ENCODE measurements at regions not wholly inside any gene's neighbourhood (a gene's known extent, or its start where the extent isn't known, plus 50 kb on each side); places are given as distances from the start of the nearest gene placed in this dataset.

GRCh38 chr4:163878336-163879121 is 384.0 kb downstream of the TMA16 start:
- no peak for DNase-seq

GRCh38 chr4:163892417-163892816 is 397.9 kb downstream of the TMA16 start:
- DNase-seq, result no peak

GRCh38 chr4:163895378-163896005 is 401.0 kb downstream of the TMA16 start:
- DNase-seq, result no peak

- DNase-seq, result no peak
Observed at GRCh38 chr4:163901319-163901718, 406.8 kb downstream of the TMA16 start.

GRCh38 chr4:163902417-163902816 is 407.9 kb downstream of the TMA16 start:
- DNase-seq, result no peak

GRCh38 chr4:163911891-163912290 is 417.4 kb downstream of the TMA16 start:
- no peak for DNase-seq

- no peak for DNase-seq
Observed at GRCh38 chr4:163913571-163913970, 419.1 kb downstream of the TMA16 start.

GRCh38 chr4:163915896-163916295 is 421.4 kb downstream of the TMA16 start:
- no peak for DNase-seq

GRCh38 chr4:163920426-163920825 is 425.9 kb downstream of the TMA16 start:
- no peak for DNase-seq

- no peak for DNase-seq
Observed at GRCh38 chr4:163922302-163922701, 427.8 kb downstream of the TMA16 start.

- DNase-seq, result no peak
Observed at GRCh38 chr4:163923092-163923491, 428.6 kb downstream of the TMA16 start.

GRCh38 chr4:163930086-163930485 is 435.6 kb downstream of the TMA16 start:
- DNase-seq, result no peak

- DNase-seq, result no peak
Observed at GRCh38 chr4:163932504-163932903, 438.0 kb downstream of the TMA16 start.

- no peak for DNase-seq
Observed at GRCh38 chr4:163939597-163939996, 445.1 kb downstream of the TMA16 start.

GRCh38 chr4:163941221-163941905 is 446.9 kb downstream of the TMA16 start:
- DNase-seq, result no peak

- DNase-seq, result no peak
Observed at GRCh38 chr4:163948920-163949455, 454.5 kb downstream of the TMA16 start.

GRCh38 chr4:163949976-163950601 is 455.6 kb downstream of the TMA16 start:
- DNase-seq, result no peak

GRCh38 chr4:163955288-163955687 is 460.8 kb downstream of the TMA16 start:
- DNase-seq, result no peak

GRCh38 chr4:163958751-163959150 is 464.3 kb downstream of the TMA16 start:
- no peak for DNase-seq

- no peak for DNase-seq
Observed at GRCh38 chr4:163959932-163960331, 465.4 kb downstream of the TMA16 start.

- DNase-seq, result no peak
Observed at GRCh38 chr4:163966612-163967011, 472.1 kb downstream of the TMA16 start.

- DNase-seq, result no peak
Observed at GRCh38 chr4:163967263-163967662, 472.8 kb downstream of the TMA16 start.

GRCh38 chr4:163967710-163968109 is 473.2 kb downstream of the TMA16 start:
- no peak for DNase-seq

Data from AML-193 (cell line).